ENCODE measurements at regions not wholly inside any gene's neighbourhood (a gene's known extent, or its start where the extent isn't known, plus 50 kb on each side); places are given as distances from the start of the nearest gene placed in this dataset.

- in situ Hi-C loops (cut with HindIII; ENCODE audit: low pct_ligation_motif_present, low sequenced_read_pairs), result no loop called here
- Histone ChIP-seq H3K27ac (no peak overlapping the region), H3K4me3 (ENCODE audit: low read depth, low read length) (no peak overlapping the region), H3K27me3 (replicated peaks) (no peaks in the 10 kb centered on the region), H3K36me3 (replicated peaks) (no peaks in the 10 kb centered on the region)
- TF ChIP-seq CTCF (IDR thresholded peaks at IDR 0.05; ENCODE audit: low read depth, low read length, missing control alignments), result peak; percentile 33
- no peak for DNase-seq
These were observed 132.6 kb downstream of the NR2F2 start for GRCh38 chr15:96462768-96463750.

- Histone ChIP-seq H3K27me3 (replicated peaks) (no peaks in the 10 kb centered on the region), H3K4me3 (ENCODE audit: low read depth, low read length) (no peak overlapping the region), H3K27ac (no peak overlapping the region), H3K36me3 (replicated peaks) (no peaks in the 10 kb centered on the region)
- no peak for TF ChIP-seq CTCF (IDR thresholded peaks at IDR 0.05; ENCODE audit: low read depth, low read length, missing control alignments)
- no peak for DNase-seq
- in situ Hi-C loops (cut with HindIII; ENCODE audit: low pct_ligation_motif_present, low sequenced_read_pairs), result no loop called here
These were observed 136.0 kb downstream of the NR2F2 start for GRCh38 chr15:96466389-96466947.

GRCh38 chr15:96468036-96468435 lies 137.5 kb downstream of the NR2F2 start:
- DNase-seq, result no peak
- Histone ChIP-seq H3K36me3 (replicated peaks) (no peaks in the 10 kb centered on the region), H3K27me3 (replicated peaks) (no peaks in the 10 kb centered on the region), H3K4me3 (ENCODE audit: low read depth, low read length) (no peak overlapping the region), H3K27ac (no peak overlapping the region)
- TF ChIP-seq CTCF (IDR thresholded peaks at IDR 0.05; ENCODE audit: low read depth, low read length, missing control alignments), result no peak
- in situ Hi-C loops (cut with HindIII; ENCODE audit: low pct_ligation_motif_present, low sequenced_read_pairs), result no loop called here

- no peak overlapping the region for H3K4me3 ChIP-seq (ENCODE audit: low read depth, low read length)
- no peak overlapping the region for H3K27ac ChIP-seq
- in situ Hi-C loops (cut with HindIII; ENCODE audit: low pct_ligation_motif_present, low sequenced_read_pairs), result no loop called here
- H3K27me3 ChIP-seq (replicated peaks), result no peaks in the 10 kb centered on the region
- TF ChIP-seq CTCF (IDR thresholded peaks at IDR 0.05; ENCODE audit: low read depth, low read length, missing control alignments), result no peak
- H3K36me3 ChIP-seq (replicated peaks), result no peaks in the 10 kb centered on the region
- DNase-seq, result no peak
These were observed 140.3 kb downstream of the NR2F2 start for GRCh38 chr15:96470681-96471310.

- no peak for DNase-seq
- Histone ChIP-seq H3K36me3 (replicated peaks) (no peaks in the 10 kb centered on the region), H3K4me3 (ENCODE audit: low read depth, low read length) (no peak overlapping the region), H3K27me3 (replicated peaks) (no peaks in the 10 kb centered on the region), H3K27ac (no peak overlapping the region)
- no peak for TF ChIP-seq CTCF (IDR thresholded peaks at IDR 0.05; ENCODE audit: low read depth, low read length, missing control alignments)
- in situ Hi-C loops (cut with HindIII; ENCODE audit: low pct_ligation_motif_present, low sequenced_read_pairs), result no loop called here
These were observed 142.2 kb downstream of the NR2F2 start for GRCh38 chr15:96472681-96473080.

Measured in brain microvascular endothelial cell (primary cell).